Suppressor macrophage treated with lipopolysaccharide for 1 hour (primary cell): ENCODE measurements at regions not wholly inside any gene's neighbourhood (a gene's known extent, or its start where the extent isn't known, plus 50 kb on each side); places are given as distances from the start of the nearest gene placed in this dataset.
A peak's percentile ranks its signal among the peaks of the same experiment; 100 is the strongest.

Experiments
- DNase-seq, 3 donors: peaks; one replicate each; pipeline ENCODE4 v3.0.0-alpha.2; 2020 to 2022

DNA sequence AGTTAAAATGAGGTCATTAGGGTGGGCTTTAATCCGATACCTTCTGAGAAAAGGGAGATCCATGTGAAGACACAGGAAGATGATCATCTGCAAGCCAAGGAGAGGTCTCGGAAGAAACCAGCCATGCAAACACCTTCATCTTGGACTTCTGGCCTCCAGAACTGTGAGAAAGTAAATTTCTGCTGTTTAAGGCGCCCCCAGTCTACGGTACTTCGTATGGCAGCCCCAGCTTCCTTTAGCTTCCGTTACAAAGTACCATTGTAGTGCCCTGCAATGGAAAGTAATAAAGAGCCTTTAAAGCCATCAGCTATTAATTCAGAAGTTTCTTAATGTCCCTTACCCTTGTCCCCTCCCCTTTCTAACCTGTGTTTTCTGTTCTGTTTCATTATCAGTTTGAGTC lies 308.1 kb downstream of the AACS start:
- DNase-seq: no peak

DNA sequence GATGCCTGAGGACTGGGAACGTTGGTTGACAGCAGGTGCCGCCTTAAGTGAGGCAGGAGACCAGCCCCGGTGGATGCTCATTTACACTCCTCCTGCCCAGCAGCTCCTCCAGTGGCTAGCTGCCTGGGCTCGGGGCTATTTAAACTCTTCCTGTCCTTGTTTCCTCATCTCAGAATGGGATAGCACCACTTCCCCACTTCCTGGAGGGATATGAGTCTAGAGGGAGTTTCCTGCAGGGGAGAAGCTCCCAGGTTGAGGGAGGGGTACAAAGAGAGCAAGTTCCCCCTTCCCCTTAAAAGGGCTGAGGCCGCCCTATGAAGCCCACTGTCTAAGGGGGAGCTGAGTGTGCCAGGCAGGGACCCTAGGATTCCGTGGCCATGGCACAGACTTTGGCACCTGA lies 311.2 kb downstream of the AACS start:
- DNase-seq: no peak

- DNase-seq: no peak
Observed at GRCh38 chr12:125377093-125377492, 311.9 kb downstream of the AACS start.

DNA sequence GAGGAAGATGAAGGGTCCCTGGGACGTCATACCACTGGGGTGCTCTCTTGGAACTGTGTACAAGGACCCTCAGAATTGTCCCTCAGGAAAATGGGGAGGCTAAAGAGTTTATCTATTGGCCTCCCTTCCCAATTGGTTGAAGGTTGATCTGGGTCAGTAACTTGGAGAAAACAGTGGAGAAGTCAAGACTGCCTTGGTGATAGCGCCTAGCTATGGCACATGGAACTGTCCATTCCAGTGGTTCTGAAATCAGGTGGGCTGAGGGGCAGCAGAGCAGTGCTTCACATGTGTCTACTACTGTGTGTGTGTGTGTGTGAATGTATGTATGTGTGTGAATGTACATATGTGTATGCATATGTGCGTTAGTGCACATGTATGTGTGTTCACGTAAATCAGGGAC lies 316.1 kb downstream of the AACS start:
- DNase-seq: no peak

GRCh38 chr12:125382926-125383325 lies 317.7 kb downstream of the AACS start:
- DNase-seq: no peak

DNA sequence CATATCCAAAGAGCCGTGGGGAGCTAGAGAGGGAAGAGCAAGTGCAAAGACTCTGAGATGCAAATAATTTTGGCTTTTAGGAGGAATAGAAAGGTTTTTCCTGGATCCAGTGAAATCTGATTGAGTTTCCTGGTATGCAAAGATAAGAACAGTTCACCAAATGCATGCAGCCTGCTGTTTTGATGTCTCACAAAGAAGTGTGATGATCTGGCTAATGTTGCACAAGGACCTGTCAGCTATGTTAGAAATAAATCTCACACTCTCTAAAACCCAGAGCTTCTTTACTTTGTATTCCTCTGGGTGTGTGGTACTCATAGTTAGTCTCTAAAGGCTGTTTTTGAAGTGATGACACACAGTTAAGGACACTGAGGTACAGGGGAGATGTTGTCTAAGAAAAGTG lies 321.4 kb downstream of the AACS start:
- no peak for DNase-seq

DNA sequence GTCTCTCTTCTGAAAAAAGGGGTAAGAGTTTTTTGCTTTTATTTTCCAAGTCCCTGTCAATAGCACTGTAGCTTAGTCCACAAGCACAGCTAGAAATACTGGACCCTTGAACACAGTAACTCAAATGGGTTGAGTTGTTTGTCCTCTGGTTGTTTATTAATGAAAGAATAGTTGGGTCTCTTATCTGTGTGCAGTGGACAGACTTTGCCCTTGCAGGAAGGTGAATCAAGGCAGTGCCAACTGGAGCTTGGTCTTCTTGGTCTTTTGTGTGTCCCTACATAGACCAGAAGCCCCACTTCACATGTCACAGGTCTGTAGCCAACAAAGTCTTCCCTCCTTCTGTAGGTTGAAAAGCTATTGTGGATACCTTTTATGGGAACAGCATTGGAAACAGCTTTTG lies 322.0 kb downstream of the AACS start:
- DNase-seq: no peak

DNA sequence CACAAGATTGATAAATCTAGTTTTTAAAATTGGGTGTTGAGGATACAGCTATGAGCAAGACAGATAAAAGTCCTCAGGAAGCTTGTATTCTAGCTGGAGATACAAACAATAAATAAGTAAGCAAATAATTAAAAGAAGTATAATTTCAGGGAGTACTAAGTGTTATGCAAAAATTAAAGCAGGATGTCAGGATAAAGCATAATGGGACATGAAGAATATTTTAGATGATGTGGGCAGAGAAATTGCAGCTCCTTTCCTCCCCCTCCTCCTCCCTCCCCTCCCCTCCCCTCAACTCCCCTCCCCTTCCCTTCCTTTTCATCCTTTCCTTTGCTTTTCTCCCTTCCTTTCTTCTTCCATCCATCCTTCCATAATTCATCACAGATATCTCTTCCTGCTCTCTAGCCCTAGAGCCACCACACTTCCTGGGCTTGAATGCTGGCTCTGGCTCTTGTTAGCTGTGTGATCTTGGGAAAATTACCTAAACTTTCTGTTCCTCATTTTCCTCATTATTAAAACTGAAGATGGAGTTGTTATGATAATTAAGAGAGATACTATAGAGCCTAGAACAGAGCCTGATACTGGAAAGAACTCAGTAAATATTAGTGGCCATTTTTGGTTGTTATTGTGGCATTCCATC lies 323.9 kb downstream of the AACS start:
- no peak for DNase-seq

DNA sequence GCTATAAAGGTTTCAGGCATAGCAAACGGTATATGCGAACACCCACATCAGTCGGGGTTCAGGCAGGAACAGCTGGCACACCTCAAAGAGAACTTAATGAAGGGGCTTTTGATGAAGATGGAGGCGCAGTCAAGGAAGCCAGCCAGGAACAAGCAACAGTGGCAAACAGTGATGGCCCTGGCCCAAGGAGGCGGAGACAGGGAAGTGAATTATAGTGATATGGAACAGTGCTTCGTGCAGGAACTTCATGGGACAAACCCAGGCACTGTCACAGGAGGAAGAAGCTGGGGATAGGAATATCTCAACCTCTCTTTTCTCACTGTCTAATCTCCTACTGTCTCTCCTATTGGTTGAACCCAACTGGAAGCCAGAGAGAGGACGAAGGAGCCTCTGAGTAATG lies 328.3 kb downstream of the AACS start:
- DNase-seq: no peak

GRCh38 chr12:125395583-125396215 lies 330.5 kb downstream of the AACS start:
- no peak for DNase-seq

DNA sequence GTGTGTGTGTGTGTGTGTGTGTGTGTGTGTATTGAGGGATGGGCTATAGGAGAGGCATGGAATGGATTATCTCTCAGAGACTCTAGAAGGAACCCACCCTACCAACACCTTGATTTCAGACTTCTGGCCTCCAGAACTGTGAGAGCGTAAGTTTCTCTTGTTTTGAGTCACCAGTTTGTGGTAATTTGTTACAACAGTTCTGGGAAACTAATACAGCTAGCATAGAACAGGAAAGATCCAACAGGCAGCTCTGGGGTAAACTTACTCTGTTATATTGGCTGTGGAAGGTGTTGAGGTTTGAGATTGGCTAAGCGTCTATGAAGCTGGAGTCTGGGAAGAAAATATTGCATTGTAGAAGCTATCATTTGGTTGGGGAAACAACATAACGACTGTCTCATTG lies 334.3 kb downstream of the AACS start:
- DNase-seq: no peak

DNA sequence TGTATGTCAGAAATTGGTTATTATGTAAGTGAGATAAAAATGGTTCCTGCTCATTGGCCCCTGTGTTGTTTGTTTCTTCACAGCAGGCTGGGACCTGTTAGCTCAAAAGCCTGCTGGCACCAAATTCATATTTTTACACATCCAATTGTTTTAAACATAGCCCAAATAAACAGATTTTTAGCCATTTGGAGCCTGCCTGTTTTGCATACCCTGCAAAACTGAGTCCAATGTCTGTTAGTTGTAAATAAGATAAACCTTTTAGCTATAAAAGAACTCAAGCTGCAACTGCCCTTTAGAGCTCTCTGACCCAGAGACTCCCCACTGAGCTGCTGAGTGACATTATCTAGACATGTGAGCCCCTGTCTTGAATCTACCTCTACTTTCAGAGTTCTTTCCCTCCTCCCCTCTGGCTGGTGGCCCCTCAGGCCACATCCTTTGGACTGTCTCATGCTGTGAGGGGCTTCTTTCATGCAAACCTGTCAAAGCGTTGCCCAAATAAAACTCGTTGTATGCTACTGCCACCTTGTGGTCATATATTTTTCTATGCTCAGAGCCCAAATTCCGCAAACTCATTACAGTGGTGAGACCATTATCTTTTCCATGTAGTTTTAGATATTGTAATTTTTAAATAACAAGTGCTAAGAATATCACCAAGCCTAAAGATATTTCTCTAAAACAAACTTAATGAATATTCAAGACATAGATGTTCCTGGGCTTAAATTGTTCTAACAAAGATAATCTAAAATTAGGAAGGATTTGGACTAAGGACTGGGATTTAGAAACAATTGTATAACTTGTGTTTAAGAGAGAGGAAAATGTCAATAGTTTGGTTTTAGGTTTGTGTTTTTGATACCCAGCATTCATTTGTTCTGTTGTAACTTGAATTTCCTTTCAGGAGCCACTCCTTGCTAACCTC lies 337.9 kb downstream of the AACS start:
- DNase-seq: peak; percentile 56 to 71 (median 57)

DNA sequence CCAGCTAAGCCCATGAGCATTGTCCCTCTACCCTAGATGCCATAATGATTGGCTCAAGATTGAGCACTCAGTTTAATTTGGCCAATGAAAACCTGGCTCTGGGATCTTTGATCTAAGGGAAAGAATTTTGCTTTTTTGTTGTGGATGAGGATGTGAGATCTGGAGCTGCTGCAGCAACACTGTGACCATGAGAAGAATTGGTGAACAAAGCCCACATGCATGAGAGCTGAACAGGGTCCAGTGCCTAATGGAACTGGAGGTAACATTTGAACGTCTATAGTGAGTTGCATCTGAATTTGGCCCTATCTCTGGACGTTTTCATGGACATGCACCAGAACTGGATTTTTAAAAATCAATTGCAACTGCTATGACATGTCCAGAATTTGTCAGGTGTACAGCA lies 338.6 kb downstream of the AACS start:
- DNase-seq: no peak

GRCh38 chr12:125406131-125406530 lies 340.9 kb downstream of the AACS start:
- DNase-seq: no peak

GRCh38 chr12:125408718-125409117 lies 343.5 kb downstream of the AACS start:
- no peak for DNase-seq

DNA sequence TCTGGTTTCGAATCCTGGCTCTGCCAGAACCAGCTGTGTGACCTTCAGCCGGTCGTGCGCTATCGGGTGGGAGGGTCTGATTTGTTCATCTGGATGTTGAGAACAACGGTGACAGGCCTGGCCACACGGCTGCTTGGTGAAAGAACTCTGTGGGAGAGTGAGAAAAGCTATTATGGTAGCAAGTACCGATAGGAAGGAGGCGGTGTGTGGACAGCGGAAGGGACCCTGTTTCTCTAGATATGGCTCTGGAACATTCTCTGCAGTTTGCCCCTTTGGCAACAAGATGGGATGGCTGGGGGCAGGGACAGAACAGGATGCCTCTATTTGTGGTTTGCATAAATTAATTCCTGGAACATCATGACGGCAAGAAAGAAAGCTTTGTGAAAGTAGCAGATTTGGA lies 347.3 kb downstream of the AACS start:
- DNase-seq: no peak

- DNase-seq: no peak
Observed at GRCh38 chr12:125417446-125417845, 352.2 kb downstream of the AACS start.

DNA sequence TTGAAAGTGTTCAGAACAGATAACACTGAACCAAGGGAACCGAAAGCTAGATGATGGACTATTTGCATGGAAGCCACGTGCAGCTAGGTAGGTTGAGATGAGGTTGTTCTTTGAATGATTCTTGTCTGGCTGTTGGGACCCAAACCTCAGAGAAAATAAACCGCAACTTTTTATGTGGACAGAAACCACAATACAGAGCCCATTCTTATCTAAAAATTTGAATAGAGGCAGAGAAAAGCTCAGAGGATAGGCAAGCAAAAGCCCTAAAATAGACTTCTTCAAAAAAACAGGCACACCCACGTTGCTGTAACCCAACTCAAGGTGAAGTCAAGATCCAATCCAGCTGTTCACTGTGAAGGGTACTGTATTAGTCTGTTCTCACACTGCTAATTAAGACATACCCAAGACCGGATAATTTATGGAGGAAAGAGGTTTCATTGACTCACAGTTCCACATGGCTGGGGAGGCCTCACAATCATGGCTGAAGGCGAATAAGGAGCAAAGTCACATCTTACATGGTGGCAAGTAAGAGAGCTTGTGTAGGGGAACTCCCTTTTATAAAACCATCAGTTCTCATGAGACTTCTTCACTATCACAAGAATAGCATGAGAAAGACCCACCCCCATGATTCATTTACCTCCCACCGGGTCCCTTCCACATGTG lies 353.8 kb downstream of the AACS start:
- no peak for DNase-seq

DNA sequence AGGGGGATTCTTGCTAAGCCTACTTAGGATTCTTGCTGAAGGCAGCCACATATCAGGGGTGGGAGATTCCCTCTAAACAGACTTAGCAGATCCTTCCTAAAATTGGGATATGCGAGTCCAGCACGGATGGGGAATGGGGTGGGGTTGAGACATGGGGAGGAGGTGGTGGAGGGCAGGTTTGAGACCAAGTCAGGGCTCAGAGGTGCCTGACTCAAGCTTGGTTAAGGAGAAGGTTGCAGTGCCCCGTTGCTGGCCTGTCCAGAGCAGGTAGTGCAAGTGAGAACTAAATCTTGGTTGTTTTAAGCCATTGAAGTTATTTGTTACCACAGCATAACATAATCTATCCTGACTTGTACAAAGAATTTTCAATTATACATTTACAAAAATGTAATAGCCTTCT lies 359.7 kb downstream of the AACS start:
- DNase-seq: no peak

DNA sequence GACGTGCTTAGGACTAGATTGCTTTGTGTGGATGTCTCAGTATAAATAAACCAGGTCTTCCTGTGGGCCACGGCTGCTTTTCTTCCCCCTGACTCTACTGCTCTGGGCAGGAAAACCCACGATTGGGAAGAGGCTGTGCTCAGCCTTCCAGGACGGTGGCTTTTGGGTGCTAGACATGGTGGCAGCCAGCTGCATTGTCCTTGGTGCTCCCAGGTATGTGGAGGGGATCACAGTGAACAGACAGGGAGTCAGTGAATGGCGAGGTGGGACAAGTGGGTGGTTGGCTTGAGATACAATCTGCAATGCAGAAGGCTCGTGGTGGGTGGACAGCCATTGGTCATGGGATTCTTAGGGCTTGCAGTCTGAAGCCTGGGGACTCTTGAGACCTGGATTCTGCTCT lies 366.3 kb downstream of the AACS start:
- no peak for DNase-seq

- DNase-seq: no peak
Observed at GRCh38 chr12:125434131-125434530, 368.9 kb downstream of the AACS start.

DNA sequence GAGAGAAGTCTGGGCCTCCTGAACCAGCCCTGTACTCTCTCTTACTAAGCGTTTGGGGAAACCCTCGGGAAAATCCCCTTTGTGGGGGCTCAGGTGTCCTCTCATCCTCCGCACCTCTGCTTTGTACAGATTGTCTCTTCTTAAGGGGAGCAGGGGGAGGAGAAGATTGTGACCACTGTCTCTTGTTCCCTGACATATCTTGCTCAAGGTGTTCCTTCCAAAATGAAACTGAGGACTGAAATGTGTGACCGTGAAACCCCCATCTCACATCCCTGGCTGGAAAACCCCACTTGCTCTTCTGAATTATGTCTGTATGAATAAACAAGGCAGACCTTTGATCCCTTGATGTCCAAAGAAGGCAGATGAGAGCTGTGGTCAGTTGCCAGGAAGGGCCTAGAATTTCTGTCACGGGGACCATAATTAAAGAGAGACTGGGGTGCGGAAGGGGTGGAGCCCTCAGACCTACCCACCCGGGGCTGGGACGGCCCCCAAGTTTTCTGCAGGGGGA lies 369.8 kb downstream of the AACS start:
- DNase-seq: no peak

GRCh38 chr12:125435871-125436270 lies 370.6 kb downstream of the AACS start:
- no peak for DNase-seq
